ENCODE measurements at regions not wholly inside any gene's neighbourhood (a gene's known extent, or its start where the extent isn't known, plus 50 kb on each side); places are given as distances from the start of the nearest gene placed in this dataset.
A peak's percentile ranks its signal among the peaks of the same experiment; 100 is the strongest.

DNA sequence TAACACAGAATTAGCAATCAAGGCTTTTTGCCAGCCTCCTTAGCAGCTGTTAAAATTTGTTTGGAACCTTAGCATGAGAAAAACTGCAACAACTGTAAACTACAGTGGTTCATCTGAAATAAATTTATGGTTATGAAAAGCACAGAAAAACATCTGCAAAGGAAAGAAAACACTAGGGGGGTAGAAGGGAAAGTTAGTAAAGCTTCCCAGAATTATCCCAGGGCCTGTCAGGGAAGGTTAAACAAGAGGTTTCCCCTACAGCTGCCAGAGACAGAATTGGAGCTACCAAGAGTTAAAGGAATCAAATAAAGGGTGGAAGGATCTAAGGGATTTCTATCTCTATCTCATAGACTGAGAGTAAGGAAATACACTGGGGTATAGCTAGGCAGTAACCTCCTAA is 234.7 kb upstream of the DIAPH2 start:
- TF ChIP-seq, protein P1, sequence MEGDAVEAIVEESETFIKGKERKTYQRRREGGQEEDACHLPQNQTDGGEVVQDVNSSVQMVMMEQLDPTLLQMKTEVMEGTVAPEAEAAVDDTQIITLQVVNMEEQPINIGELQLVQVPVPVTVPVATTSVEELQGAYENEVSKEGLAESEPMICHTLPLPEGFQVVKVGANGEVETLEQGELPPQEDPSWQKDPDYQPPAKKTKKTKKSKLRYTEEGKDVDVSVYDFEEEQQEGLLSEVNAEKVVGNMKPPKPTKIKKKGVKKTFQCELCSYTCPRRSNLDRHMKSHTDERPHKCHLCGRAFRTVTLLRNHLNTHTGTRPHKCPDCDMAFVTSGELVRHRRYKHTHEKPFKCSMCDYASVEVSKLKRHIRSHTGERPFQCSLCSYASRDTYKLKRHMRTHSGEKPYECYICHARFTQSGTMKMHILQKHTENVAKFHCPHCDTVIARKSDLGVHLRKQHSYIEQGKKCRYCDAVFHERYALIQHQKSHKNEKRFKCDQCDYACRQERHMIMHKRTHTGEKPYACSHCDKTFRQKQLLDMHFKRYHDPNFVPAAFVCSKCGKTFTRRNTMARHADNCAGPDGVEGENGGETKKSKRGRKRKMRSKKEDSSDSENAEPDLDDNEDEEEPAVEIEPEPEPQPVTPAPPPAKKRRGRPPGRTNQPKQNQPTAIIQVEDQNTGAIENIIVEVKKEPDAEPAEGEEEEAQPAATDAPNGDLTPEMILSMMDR (IDR thresholded peaks at IDR 0.05; ENCODE audit: insufficient read depth, low read length, poor library complexity, severe bottlenecking), result no peak
- Histone ChIP-seq H3K4me3 (replicated peaks; ENCODE audit: low read depth, low read length) (no peak overlapping the region), H3K27me3 (replicated peaks; ENCODE audit: control insufficient read depth, insufficient read depth, low read length) (no peaks in the 10 kb centered on the region), H3K36me3 (ENCODE audit: control insufficient read depth, insufficient read depth, low read length) (no peaks in the 10 kb centered on the region)
- DNase-seq (ENCODE audit: extremely low read depth, insufficient read length), result no peak

DNA sequence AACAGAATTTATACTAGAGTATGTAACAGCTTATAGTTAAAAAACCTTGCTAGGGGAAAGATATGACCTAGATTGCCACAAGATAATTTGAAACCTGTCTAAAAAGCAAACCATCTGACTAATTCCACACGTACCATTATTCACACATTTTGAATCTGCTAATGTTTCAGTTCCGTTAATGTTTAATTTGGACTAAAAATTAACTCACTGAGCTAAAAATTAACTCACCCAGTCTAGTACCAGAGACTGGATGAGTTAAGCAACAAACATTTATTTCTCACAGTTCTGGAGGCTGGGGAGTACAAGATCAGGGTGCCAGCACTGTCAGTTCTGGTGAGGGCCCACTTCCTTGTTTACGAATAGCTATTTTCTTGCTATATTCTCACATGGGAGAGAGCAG is 231.5 kb upstream of the DIAPH2 start:
- Histone ChIP-seq H3K36me3 (ENCODE audit: control insufficient read depth, insufficient read depth, low read length) (no peaks in the 10 kb centered on the region), H3K27me3 (replicated peaks; ENCODE audit: control insufficient read depth, insufficient read depth, low read length) (no peaks in the 10 kb centered on the region), H3K4me3 (replicated peaks; ENCODE audit: low read depth, low read length) (no peak overlapping the region)
- TF ChIP-seq, protein P1 (IDR thresholded peaks at IDR 0.05; ENCODE audit: insufficient read depth, low read length, poor library complexity, severe bottlenecking), result no peak
- DNase-seq (ENCODE audit: extremely low read depth, insufficient read length), result peak; percentile 38

DNA sequence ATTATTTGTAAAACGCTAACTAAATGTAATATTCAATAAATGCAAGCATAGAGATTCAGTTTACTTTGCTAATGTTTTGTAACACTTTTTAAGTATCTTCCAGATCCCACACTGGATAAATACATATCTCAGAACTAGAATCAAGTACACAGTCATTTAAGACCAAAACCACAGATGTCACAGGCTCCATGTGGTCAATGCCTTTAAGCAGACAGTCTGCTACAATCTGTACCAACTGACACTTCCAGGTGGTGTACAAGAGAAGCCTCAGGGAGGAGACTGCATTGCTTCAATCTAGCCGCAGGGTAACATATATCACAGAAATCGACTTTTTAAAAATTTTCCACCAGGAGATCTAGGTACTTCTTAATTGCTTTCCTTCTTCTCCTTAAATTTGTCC is 229.6 kb upstream of the DIAPH2 start:
- TF ChIP-seq, protein P1 (IDR thresholded peaks at IDR 0.05; ENCODE audit: insufficient read depth, low read length, poor library complexity, severe bottlenecking), result no peak
- H3K4me3 ChIP-seq (replicated peaks; ENCODE audit: low read depth, low read length), result no peak overlapping the region
- no peaks in the 10 kb centered on the region for H3K27me3 ChIP-seq (replicated peaks; ENCODE audit: control insufficient read depth, insufficient read depth, low read length)
- no peak for DNase-seq (ENCODE audit: extremely low read depth, insufficient read length)
- no peaks in the 10 kb centered on the region for H3K36me3 ChIP-seq (ENCODE audit: control insufficient read depth, insufficient read depth, low read length)

DNA sequence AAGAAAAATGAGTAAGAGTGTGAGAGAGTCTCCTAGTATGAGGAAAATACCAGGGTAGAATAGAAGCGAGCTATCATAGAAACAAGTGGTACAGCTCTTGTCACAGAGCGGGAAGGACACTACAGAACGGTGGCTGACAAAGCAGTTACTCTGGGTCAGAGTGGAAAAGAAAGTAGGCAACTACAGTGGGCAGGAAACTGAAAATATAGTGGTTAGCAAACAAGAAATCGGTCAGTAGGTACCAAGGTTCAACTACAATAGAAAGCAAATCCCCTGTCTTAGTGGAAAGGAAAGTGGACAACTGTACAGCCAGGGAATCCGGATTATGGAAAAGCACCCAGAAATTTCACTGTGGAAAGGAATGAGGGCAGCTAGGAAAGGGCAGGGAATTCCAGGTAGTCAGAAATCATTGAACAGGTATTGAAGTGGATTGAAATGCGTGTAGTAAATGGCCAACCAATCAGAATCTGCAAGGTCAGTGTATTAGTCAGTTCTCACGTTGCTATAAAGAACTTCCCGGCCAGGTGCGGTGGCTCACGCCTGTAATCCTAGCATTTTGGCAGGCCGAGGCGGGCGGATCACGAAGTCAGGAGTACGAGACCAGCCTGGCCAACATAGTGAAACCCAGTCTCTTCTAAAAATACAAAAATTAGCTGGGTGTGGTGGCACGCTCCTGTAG is 219.6 kb upstream of the DIAPH2 start:
- no peaks in the 10 kb centered on the region for H3K27me3 ChIP-seq (replicated peaks; ENCODE audit: control insufficient read depth, insufficient read depth, low read length)
- H3K4me3 ChIP-seq (replicated peaks; ENCODE audit: low read depth, low read length), result no peak overlapping the region
- H3K36me3 ChIP-seq (ENCODE audit: control insufficient read depth, insufficient read depth, low read length), result no peaks in the 10 kb centered on the region
- TF ChIP-seq, protein P1 (IDR thresholded peaks at IDR 0.05; ENCODE audit: insufficient read depth, low read length, poor library complexity, severe bottlenecking), result no peak
- no peak for DNase-seq (ENCODE audit: extremely low read depth, insufficient read length)

DNA sequence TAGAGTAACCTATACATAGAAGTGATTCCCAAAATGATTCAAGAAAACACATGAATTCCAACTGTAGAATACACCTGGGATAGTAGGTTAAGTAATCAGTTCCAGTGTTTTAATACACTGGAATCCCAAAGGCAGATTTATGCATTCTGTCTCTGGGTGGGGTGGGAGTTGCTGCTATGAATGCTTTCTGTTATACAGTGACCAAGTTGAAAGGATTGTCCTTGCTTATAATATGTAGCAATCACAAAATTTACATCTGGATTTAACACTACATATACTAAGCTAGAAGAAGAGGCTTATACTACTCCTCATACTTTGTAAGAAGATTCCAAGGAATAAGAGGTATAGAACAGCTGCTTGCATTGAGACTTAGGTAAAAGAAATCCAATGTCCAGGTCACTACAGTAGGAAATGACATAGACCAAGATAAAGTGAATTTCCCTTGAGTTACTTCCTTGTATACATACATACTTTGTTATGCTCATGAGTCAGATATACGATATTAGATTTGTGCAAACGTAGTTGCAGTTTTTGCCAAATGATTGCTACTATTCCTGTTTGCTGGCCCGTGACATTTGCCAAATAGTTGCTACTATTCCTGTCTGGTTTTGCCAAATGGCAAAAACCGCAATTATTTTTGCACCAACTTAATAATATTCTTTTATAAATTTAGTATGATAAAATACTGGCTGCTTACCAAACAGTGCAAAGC is 210.5 kb upstream of the DIAPH2 start:
- no peaks in the 10 kb centered on the region for H3K27me3 ChIP-seq (replicated peaks; ENCODE audit: control insufficient read depth, insufficient read depth, low read length)
- TF ChIP-seq, protein P1 (IDR thresholded peaks at IDR 0.05; ENCODE audit: insufficient read depth, low read length, poor library complexity, severe bottlenecking), result no peak
- no peak for DNase-seq (ENCODE audit: extremely low read depth, insufficient read length)
- no peaks in the 10 kb centered on the region for H3K36me3 ChIP-seq (ENCODE audit: control insufficient read depth, insufficient read depth, low read length)
- no peak overlapping the region for H3K4me3 ChIP-seq (replicated peaks; ENCODE audit: low read depth, low read length)

Measured in GM06990 (cell line).